HUES6 (cell line): ENCODE measurements at regions not wholly inside any gene's neighbourhood (a gene's known extent, or its start where the extent isn't known, plus 50 kb on each side); places are given as distances from the start of the nearest gene placed in this dataset.

Source experiments
- H3K27ac ChIP-seq: 2 replicates; pipeline ENCODE4 v1.7.0; 2013; ENCODE audit warnings: low read depth, mild to moderate bottlenecking, low read length, inconsistent platforms
- H3K27me3 ChIP-seq: 2 replicates; pipeline ENCODE4 v1.6.1; 2013; ENCODE audit warnings: low read length; ENCODE audit not compliant: control insufficient read depth, insufficient read depth
- H3K36me3 ChIP-seq: 2 replicates; pipeline ENCODE4 v1.6.1; 2013; ENCODE audit warnings: low read length; ENCODE audit not compliant: control insufficient read depth, insufficient read depth
- H3K4me1 ChIP-seq: 2 replicates; pipeline ENCODE4 v1.6.1; 2013; ENCODE audit warnings: low read length; ENCODE audit not compliant: control insufficient read depth, insufficient read depth
- H3K4me3 ChIP-seq: 2 replicates; pipeline ENCODE4 v1.5.1; 2013; ENCODE audit warnings: low read depth, low read length
- H3K9ac ChIP-seq: one replicate; pipeline ENCODE4 v1.6.1; 2013; ENCODE audit warnings: mild to moderate bottlenecking, low read length
- H3K9me3 ChIP-seq: 2 replicates; pipeline ENCODE4 v1.6.1; 2013; ENCODE audit warnings: low read depth, low read length; ENCODE audit not compliant: control insufficient read depth, insufficient read depth

DNA sequence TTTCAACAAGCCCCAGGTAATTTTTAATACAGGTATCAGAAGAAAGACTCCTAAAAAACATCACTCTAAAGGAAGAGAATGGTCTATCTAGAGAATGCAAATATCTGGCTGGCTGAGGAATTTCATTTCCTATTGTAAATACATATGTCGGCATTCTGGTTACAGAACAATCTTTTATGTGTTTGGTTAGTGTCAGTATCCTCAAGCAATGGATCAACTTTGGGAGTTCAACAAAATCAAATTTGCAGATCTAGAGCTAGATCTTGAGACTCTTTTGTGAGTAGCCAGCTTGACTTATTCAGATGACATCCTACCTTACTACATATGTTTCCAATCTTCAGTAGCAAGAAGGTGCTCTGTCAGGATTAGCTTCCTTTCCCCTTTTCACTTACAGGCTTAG, 145.1 kb downstream of the BTC start:
- no peak overlapping the region for H3K4me3 ChIP-seq
- no peaks in the 10 kb centered on the region for H3K36me3 ChIP-seq
- no peak overlapping the region for H3K9ac ChIP-seq

DNA sequence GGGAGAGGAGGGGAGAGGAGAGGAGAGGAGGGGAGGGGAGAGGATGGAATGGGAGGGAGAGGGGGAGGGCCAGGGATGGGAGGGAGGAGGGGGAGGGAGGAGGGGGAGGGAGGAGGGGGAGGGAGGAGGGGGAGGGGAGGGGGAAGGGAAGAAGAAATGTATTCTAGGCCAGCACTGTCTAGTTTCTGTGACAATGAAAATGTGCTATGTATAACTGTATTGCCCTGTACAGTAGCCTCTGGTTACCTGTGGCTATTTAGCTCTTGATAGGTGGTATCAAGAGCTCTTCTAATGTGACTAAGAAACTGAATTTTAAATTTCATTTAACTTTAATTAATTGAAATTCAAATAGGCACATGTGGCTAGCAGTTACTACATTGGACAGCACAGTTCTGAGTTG, 143.1 kb downstream of the BTC start:
- H3K27ac ChIP-seq: no peak overlapping the region
- no peak overlapping the region for H3K9ac ChIP-seq
- no peaks in the 10 kb centered on the region; the same call in 1 of the 2 replicates for H3K4me1 ChIP-seq
- H3K9me3 ChIP-seq: no peaks in the 10 kb centered on the region
- no peaks in the 10 kb centered on the region for H3K36me3 ChIP-seq
- no peak overlapping the region for H3K4me3 ChIP-seq
- no peaks in the 10 kb centered on the region for H3K27me3 ChIP-seq

More for the DNA sequence above, 145.1 kb downstream of the BTC start:
- H3K27me3 ChIP-seq: no peaks in the 10 kb centered on the region
- no peak overlapping the region for H3K27ac ChIP-seq
- no peaks in the 10 kb centered on the region for H3K9me3 ChIP-seq
- H3K4me1 ChIP-seq: no peaks in the 10 kb centered on the region; the same call in 1 of the 2 replicates

DNA sequence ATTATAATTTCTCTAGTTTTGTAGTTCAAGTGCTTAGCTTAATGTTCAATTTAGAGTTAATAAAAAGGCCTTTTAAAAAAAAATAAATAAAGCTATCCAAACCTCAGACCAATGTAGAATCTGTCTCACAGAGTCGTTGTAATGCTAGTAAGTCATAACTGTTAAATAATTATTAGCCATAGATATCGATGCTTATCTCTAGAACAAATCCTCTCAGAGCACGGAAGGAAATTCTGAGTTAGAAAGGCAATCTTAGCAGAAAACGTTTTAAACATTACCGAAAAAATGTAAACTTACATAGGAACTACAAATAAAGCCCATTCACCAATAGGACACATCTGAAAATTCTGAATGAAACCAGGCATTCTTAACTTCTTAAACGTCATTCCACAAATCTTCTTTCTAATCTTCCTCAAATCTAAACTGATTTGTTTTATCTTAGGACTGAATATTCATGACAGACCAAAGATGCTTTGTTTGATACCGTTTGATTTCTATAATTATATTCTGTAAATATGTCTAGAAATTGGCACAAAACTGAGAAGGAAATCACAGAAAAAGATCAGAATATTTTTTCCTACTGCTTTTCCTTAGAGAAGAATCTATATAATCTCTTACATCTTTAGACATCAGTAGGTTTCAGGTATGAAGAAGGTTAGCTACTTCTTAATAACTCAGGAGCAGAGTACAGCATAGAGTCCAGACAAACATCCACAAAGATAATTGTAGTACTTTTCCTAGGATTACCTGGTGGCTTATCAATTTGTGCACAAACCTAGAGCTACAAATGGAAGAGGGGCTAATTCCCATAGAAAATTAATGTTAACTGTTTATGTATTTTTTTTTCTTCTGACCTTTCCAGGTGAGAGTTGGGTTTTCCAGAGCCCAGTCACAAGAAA, 140.7 kb downstream of the BTC start:
- no peaks in the 10 kb centered on the region for H3K9me3 ChIP-seq
- H3K27me3 ChIP-seq: no peaks in the 10 kb centered on the region
- H3K9ac ChIP-seq: no peak overlapping the region
- H3K4me3 ChIP-seq: no peak overlapping the region
- H3K4me1 ChIP-seq: no peaks in the 10 kb centered on the region; the same call in 1 of the 2 replicates
- no peaks in the 10 kb centered on the region for H3K36me3 ChIP-seq
- no peak overlapping the region for H3K27ac ChIP-seq

DNA sequence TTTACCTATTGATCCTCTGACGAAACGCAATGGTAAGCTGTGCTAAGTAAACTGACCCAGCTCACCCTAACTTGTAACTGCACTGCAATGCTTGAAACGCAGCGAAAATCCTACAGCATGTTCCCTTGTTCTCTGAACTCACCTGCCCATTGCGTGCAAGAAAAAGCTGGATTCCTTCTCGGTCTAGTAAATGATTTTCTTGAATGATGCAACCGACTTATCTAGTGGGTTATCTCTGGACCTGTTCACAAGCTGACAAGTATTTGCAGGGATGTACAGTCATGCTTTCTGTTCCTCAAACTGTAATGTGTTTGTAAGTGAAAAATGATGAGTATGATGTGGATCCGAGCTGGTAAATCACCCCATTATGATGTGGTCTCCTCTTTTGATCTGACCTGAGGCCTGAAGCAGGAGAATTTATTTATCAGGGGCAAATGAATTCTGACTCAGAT, 140.1 kb downstream of the BTC start:
- no peak overlapping the region for H3K27ac ChIP-seq

DNA sequence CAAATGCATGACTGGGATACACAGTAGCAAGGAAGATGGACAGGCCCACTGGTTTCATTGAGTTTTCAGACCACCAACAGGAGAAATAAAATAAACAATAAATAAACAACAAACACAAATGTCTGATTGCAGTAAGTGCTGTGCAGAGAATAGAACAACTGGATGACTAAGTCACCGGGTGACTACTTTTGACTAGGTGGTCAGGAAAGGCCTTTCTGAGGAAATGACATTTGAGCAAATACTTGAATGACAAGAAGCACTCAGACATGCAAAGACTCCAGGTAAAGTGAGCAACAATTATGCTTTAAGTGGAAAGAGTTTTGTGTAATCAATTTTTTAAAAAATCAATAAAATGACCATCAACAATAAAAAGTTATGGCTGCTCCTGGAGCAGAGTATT, 137.7 kb downstream of the BTC start:
- no peaks in the 10 kb centered on the region for H3K27me3 ChIP-seq
- H3K9ac ChIP-seq: no peak overlapping the region
- no peaks in the 10 kb centered on the region for H3K9me3 ChIP-seq
- H3K4me1 ChIP-seq: 0 out of 2 replicates have a peak, but pooled peaks cover 2% of the 10 kb centered on the region
- no peaks in the 10 kb centered on the region for H3K36me3 ChIP-seq
- H3K4me3 ChIP-seq: no peak overlapping the region
- H3K27ac ChIP-seq: no peak overlapping the region

More for the DNA sequence above, 140.1 kb downstream of the BTC start:
- Histone ChIP-seq H3K9me3 (no peaks in the 10 kb centered on the region), H3K36me3 (no peaks in the 10 kb centered on the region), H3K4me1 (no peaks in the 10 kb centered on the region; the same call in 1 of the 2 replicates), H3K4me3 (no peak overlapping the region), H3K9ac (no peak overlapping the region), H3K27me3 (no peaks in the 10 kb centered on the region)

DNA sequence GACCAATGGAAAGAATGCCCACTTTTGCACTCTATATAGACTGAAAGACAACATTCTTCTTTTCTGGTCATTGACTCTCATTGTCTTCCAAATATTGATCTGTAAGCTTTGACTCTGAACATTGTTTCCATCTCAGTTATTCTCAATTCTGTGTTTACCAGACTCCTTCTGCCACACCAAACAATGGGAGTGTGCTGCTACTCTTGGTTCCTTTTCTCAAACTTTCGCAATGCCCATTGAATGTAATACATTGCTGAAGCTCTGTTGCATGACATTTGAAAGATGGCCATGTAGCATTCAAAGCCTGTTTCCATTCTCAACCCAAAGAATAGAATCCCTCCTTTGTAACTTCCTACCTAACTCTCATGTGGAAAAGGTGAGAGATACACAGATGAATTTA, 136.2 kb downstream of the BTC start:
- Histone ChIP-seq H3K27ac (no peak overlapping the region), H3K9me3 (no peaks in the 10 kb centered on the region), H3K4me3 (no peak overlapping the region), H3K27me3 (no peaks in the 10 kb centered on the region), H3K36me3 (no peaks in the 10 kb centered on the region), H3K9ac (no peak overlapping the region), H3K4me1 (peaks cover 4% of the 10 kb centered on the region; the same call in 1 of the 2 replicates)

DNA sequence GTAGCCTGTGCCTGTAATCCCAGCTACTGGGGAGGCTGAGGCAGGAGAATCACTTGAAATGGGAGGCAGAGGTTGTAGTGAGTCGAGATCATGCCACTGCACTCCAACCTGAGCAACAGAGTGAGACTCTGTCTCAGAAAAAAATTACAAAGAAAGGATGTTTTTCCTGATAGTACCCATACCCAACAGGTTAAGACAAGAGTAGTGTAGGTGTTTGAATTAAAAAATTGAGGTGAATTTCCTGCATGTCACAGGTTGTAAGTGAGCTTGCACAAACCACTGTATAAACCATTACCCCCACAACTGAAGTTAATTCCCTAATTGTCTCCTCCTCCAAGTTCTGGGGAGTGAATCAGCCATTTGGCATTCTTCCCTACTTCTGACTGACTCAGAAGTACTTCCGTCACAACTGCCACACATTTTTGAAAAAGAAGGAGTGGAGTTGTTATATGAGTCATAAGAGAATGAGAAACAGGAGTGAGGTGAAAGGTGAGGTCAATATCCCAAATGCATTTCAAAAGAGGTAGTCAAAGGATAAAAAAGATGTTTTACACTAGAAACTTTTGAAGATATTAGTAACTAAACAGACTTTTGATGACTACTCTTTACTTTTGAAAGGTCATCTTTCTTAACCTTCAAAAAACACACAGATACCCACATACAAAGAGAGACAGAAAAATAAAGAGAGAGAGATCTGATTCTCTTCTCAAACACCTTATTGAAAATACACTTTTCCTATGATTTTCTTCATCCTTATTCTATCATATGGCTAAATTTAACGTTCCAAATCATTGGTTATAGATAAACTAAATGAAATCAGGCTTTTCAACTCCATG, 134.5 kb downstream of the BTC start:
- H3K27ac ChIP-seq: no peak overlapping the region
- H3K4me3 ChIP-seq: no peak overlapping the region
- H3K9me3 ChIP-seq: no peaks in the 10 kb centered on the region
- H3K9ac ChIP-seq: no peak overlapping the region
- H3K4me1 ChIP-seq: peaks cover 17% of the 10 kb centered on the region
- H3K27me3 ChIP-seq: no peaks in the 10 kb centered on the region
- no peaks in the 10 kb centered on the region for H3K36me3 ChIP-seq

DNA sequence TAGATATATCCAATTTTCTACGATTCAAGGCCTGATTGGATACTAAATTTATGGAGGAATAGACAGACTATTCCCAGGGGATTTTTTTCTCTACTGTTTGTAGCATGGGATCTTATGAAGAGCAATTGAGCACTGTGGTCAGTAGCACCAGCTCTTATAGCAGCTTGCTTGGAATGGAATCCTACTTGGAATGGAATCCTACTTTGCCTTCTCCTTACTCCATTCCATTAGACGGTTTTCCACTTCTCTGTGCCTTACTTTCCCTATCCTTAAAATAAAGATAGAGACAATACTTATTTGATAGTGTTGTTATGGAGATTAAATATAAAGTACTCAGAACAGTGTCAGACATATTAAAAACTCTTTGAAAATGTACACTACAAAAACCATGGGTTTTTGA, 133.5 kb downstream of the BTC start:
- Histone ChIP-seq H3K9me3 (no peaks in the 10 kb centered on the region), H3K27me3 (no peaks in the 10 kb centered on the region), H3K27ac (no peak overlapping the region), H3K4me3 (no peak overlapping the region), H3K4me1 (peaks cover 20% of the 10 kb centered on the region), H3K9ac (no peak overlapping the region), H3K36me3 (no peaks in the 10 kb centered on the region)

DNA sequence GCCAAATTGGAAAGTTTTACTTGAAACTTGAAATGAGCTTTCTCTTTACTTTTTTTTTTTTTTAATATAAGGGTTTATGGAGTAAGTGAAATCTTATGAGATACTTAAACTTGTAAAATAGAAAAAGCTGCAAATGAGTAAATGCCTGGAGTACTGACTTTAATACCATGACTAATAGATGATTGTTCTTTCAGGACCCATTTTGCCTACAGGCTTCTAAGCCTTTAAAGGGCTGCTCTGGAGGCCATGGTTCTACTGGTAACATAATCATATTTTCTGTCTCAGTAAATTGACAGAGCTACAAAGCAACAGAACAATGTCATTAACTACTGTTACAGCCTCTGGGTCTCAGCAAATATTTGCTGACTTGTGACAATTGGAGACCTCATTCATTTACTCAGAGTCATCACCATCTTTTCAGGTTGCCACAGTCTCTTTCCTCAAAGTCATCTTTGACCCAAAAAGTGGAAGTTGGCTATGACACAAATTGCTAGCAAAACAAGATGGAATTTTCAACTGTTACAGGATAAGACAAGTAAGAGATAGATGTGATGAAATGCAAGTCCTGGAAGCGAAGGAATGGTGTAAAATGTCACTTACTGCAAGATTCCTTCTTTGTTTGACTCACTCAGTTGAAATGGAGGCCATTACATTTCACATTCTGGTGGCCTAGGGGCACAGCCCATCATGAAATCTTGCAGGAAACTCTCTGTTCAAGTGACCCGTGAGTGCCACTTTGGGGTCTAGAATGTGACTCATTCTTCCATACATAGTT, 132.7 kb downstream of the BTC start:
- H3K36me3 ChIP-seq: no peaks in the 10 kb centered on the region
- H3K9me3 ChIP-seq: no peaks in the 10 kb centered on the region
- no peak overlapping the region for H3K9ac ChIP-seq
- no peak overlapping the region for H3K27ac ChIP-seq
- H3K4me1 ChIP-seq: peaks cover 20% of the 10 kb centered on the region
- H3K4me3 ChIP-seq: no peak overlapping the region
- H3K27me3 ChIP-seq: no peaks in the 10 kb centered on the region

DNA sequence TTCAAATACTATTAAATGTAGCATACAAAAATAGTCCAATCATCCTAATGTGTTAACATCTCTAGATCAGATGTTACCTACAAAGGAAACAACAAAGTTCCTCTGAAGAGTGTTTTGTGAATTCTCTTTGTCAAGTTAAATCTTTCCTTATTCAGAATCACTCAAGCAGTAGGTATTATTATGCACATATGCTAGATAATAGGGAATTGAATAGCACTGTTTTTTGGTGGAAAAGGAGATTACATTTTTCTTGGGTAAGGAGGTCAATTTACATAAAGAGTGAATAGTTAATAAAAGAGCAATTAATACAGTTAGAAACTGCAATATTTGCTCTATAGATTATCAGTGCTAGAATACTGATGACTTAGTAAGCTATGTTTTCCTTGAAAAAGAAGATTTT, 130.7 kb downstream of the BTC start:
- Histone ChIP-seq H3K27ac (no peak overlapping the region), H3K9me3 (no peaks in the 10 kb centered on the region), H3K9ac (no peak overlapping the region), H3K4me1 (peaks cover 23% of the 10 kb centered on the region), H3K4me3 (no peak overlapping the region), H3K27me3 (no peaks in the 10 kb centered on the region), H3K36me3 (no peaks in the 10 kb centered on the region)
